ENCODE measurements at regions not wholly inside any gene's neighbourhood (a gene's known extent, or its start where the extent isn't known, plus 50 kb on each side); places are given as distances from the start of the nearest gene placed in this dataset.

- H2BK20ac ChIP-seq (ENCODE audit: low read depth, low read length, poor library complexity, severe bottlenecking) = no peak overlapping the region
- no peaks in the 10 kb centered on the region for H4K20me1 ChIP-seq (ENCODE audit: control insufficient read depth, insufficient read depth, insufficient read length)
- no peak overlapping the region for H3K4ac ChIP-seq (ENCODE audit: low read depth, low read length)
- H3K56ac ChIP-seq (ENCODE audit: insufficient read length, low read depth, low read length) = no peak overlapping the region
- peak; percentile 97 for TF ChIP-seq CTCF (conservative IDR thresholded peaks at IDR 0.05)
- WGBS (ENCODE audit: extremely low coverage, insufficient read length, low lambda C conversion rate) = no CpG with 5 or more reads among the region's 12 CpGs
- no peak overlapping the region for H3T11ph ChIP-seq (ENCODE audit: low read length)
- no peaks in the 10 kb centered on the region; the same call in 1 of the 2 replicates for H3K4me1 ChIP-seq (ENCODE audit: insufficient read depth, low read length)
- Mint-ChIP-seq H3K9me3 (no peaks in the 10 kb centered on the region; a peak in 1 of 5 replicates), H3K4me3 (no peak overlapping the region), H3K4me1 (peaks cover 46 to 49% of the 10 kb centered on the region in 2 experiments), H3K36me3 (ENCODE audit: insufficient read depth in 1 of 3, low read depth in 3 of 3) (no peaks in the 10 kb centered on the region), H3K27ac (no peak overlapping the region), H3K27me3 (ENCODE audit: low read depth) (no peaks in the 10 kb centered on the region)
- H3K27me3 ChIP-seq (ENCODE audit: insufficient read depth, low read length) = no peaks in the 10 kb centered on the region
- no peak overlapping the region for H4K91ac ChIP-seq (ENCODE audit: insufficient read length, low read depth, low read length)
- no peak overlapping the region for H2AFZ ChIP-seq (ENCODE audit: low read length)
- H3K9ac ChIP-seq (ENCODE audit: extremely low read depth, insufficient read length, low read length) = no peak overlapping the region
- H4K8ac ChIP-seq (replicated peaks; ENCODE audit: insufficient read length, low read depth, low read length) = no peak overlapping the region
- no peak overlapping the region for H4K5ac ChIP-seq (ENCODE audit: insufficient read length, low read depth, low read length)
- no peak overlapping the region for H3K23ac ChIP-seq (ENCODE audit: insufficient read length, low read depth, low read length)
- no peaks in the 10 kb centered on the region for H3K9me3 ChIP-seq (ENCODE audit: control insufficient read depth, low read depth, low read length)
- H3K79me1 ChIP-seq (ENCODE audit: insufficient read depth, low read depth, low read length, poor library complexity, severe bottlenecking) = no peaks in the 10 kb centered on the region
- H2AK5ac ChIP-seq (ENCODE audit: insufficient read length, low read length) = no peak overlapping the region
- no peak overlapping the region for H2BK15ac ChIP-seq (ENCODE audit: low read depth, low read length)
- no peak overlapping the region for H3K14ac ChIP-seq (ENCODE audit: insufficient read depth, low read length)
- H2BK5ac ChIP-seq (ENCODE audit: insufficient read length, low read length) = no peak overlapping the region
- no peak overlapping the region for H2BK12ac ChIP-seq (ENCODE audit: insufficient read length, low read depth, low read length)
- H2BK120ac ChIP-seq (ENCODE audit: low read depth, low read length, poor library complexity, severe bottlenecking) = no peak overlapping the region
- no peak overlapping the region for H3K27ac ChIP-seq (ENCODE audit: insufficient read length, low read depth, low read length)
- DNase-seq = peak; percentile 83
- no peaks in the 10 kb centered on the region for H3K23me2 ChIP-seq (ENCODE audit: insufficient read length, low read depth, low read length, poor library complexity, severe bottlenecking)
- no peak overlapping the region for H3K4me2 ChIP-seq (ENCODE audit: insufficient read depth, insufficient read length, low read length)
- H3K18ac ChIP-seq (ENCODE audit: insufficient read length, low read depth, low read length) = no peak overlapping the region
- H3K79me2 ChIP-seq (ENCODE audit: insufficient read depth, low read length) = no peaks in the 10 kb centered on the region
Observed at GRCh38 chr6:163956571-163957407, 542.3 kb downstream of the QKI start.

Measured in H9 (cell line).